Suprapubic skin (tissue), 4 donors: ENCODE measurements at regions not wholly inside any gene's neighbourhood (a gene's known extent, or its start where the extent isn't known, plus 50 kb on each side); places are given as distances from the start of the nearest gene placed in this dataset.

ENCODE experiments used
- CTCF ChIP-seq, 2 donors: fragments of 200-600 bp in 1 of 2; fragments of 450-650 bp in 1 of 2; sonication (generic) in 1 of 2; IDR thresholded peaks; one replicate each; pipeline ENCODE4 v1.5.1; 2016 to 2019; ENCODE audit warnings: antibody characterized with exemption in 2 of 2, mild to moderate bottlenecking in 1 of 2, moderate library complexity in 1 of 2
- EP300 ChIP-seq: sonication (generic); formaldehyde crosslinking; IDR thresholded peaks from one replicate; pipeline ENCODE4 v1.6.1; 2017; ENCODE audit warnings: antibody characterized with exemption
- POLR2A ChIP-seq, 2 donors: fragments of 450-650 bp; IDR thresholded peaks; one replicate each; pipeline ENCODE4 v1.6.1; 2017; ENCODE audit warnings: antibody characterized with exemption in 2 of 2, mild to moderate bottlenecking in 2 of 2, moderate library complexity in 2 of 2
- POLR2AphosphoS5 ChIP-seq, 3 donors: sonication (generic); formaldehyde crosslinking; IDR thresholded peaks; one replicate each; pipeline ENCODE4 v1.6.1; 2017; ENCODE audit warnings: antibody characterized with exemption in 3 of 3

GRCh38 chr5:57902095-57902494, 419.5 kb upstream of the ACTBL2 start:
- TF ChIP-seq CTCF (IDR thresholded peaks at IDR 0.05) (no peak), POLR2AphosphoS5 (IDR thresholded peaks at IDR 0.05) (no peak), POLR2A (IDR thresholded peaks at IDR 0.05) (no peak), EP300 (no peak)
